IPS-NIHi7 (cell line): ENCODE measurements at regions not wholly inside any gene's neighbourhood (a gene's known extent, or its start where the extent isn't known, plus 50 kb on each side); places are given as distances from the start of the nearest gene placed in this dataset.

Experiments
- DNase-seq: peaks from one replicate; pipeline ENCODE4 v3.0.0; 2012; ENCODE audit warnings: mixed read lengths; ENCODE audit errors: extremely low spot score

DNA sequence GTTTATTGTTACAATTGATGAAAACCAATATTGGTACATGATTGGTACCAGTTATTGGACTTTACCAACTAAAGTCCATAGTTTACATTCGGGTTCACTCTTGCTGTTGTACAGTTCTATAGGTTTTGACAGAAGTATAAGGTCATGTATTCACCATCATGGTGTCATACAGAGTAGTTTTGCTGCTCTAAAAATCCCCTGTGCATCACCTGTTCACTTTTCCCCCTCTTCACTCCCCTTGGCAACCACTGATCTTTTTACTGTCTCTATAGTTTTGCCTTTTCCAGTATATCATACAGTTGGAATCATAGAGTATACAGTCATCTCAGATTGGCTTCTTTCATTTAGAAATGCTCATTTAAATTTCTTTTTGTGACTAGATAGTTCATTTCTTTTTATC, 51.2 kb upstream of the MED4 start:
- DNase-seq, result no peak
